ENCODE measurements at regions not wholly inside any gene's neighbourhood (a gene's known extent, or its start where the extent isn't known, plus 50 kb on each side); places are given as distances from the start of the nearest gene placed in this dataset.

- TF ChIP-seq CTCF (IDR thresholded peaks at IDR 0.05; ENCODE audit: low read depth, low read length) (no peak), EZH2phosphoT487 (IDR thresholded peaks at IDR 0.05; ENCODE audit: low read depth) (no peak)
These were observed 75.4 kb upstream of the RPS23 start for GRCh38 chr5:82353522-82353921.
